Gastroesophageal sphincter (tissue), 3 donors: ENCODE measurements at regions not wholly inside any gene's neighbourhood (a gene's known extent, or its start where the extent isn't known, plus 50 kb on each side); places are given as distances from the start of the nearest gene placed in this dataset.

Source experiments
- CTCF ChIP-seq, 4 experiments: fragments of 200-600 bp in 2 of 4; fragments of 450-650 bp in 2 of 4; sonication (generic) in 1 of 4; IDR thresholded peaks; one replicate each; pipeline ENCODE4 v1.5.1; 2017 to 2019; ENCODE audit warnings: antibody characterized with exemption in 4 of 4, mild to moderate bottlenecking in 2 of 4, moderate library complexity in 2 of 4
- POLR2AphosphoS5 ChIP-seq: sonication (generic); formaldehyde crosslinking; IDR thresholded peaks from one replicate; pipeline ENCODE4 v1.6.1; 2017; ENCODE audit warnings: antibody characterized with exemption

- TF ChIP-seq POLR2AphosphoS5 (no peak), CTCF (IDR thresholded peaks at IDR 0.05) (no peak)
Measured at GRCh38 chr5:12795333-12795663, 891.1 kb upstream of the CTNND2 start.
